ENCODE measurements at regions not wholly inside any gene's neighbourhood (a gene's known extent, or its start where the extent isn't known, plus 50 kb on each side); places are given as distances from the start of the nearest gene placed in this dataset.
A peak's percentile ranks its signal among the peaks of the same experiment; 100 is the strongest.
"Not testable (repeated sequence)": the region's sequence is repeated elsewhere in the genome, so short reads cannot be mapped to it uniquely, and the experiment has no call there.

GRCh38 chr10:6678211-6678803 lies 98.2 kb upstream of the PRKCQ start:
- BruUV-seq (replicated peaks), result no TSS peak
- DNase-seq (ENCODE audit: low spot score), result peak; percentile 22
- Histone ChIP-seq H3K4me2 (ENCODE audit: low read depth, low read length) (no peak overlapping the region), H3K9me3 (ENCODE audit: low read length) (no peaks in the 10 kb centered on the region), H3K4me3 (replicated peaks in 1 of 3; ENCODE audit: insufficient read depth in 1 of 3, low read depth in 2 of 3, low read length in 3 of 3) (no peak overlapping the region), H4K20me1 (ENCODE audit: insufficient read depth, low read length) (no peaks in the 10 kb centered on the region), H3K9ac (ENCODE audit: insufficient read depth, low read depth, low read length) (no peak overlapping the region), H3K27ac (ENCODE audit: extremely low read length, insufficient read depth, low read length) (no peak overlapping the region), H2AFZ (ENCODE audit: low read length) (no peak overlapping the region), H3K36me3 (replicated peaks in 1 of 2; ENCODE audit: control insufficient read depth in 1 of 2, insufficient read depth in 2 of 2, low read length in 2 of 2) (no peaks in the 10 kb centered on the region), H3K4me1 (ENCODE audit: insufficient read depth, low read length) (no peaks in the 10 kb centered on the region), H3K27me3 (ENCODE audit: control insufficient read depth in 1 of 2, insufficient read depth in 2 of 2, low read length in 2 of 2) (no peaks in the 10 kb centered on the region; a peak in 2 of 5 replicates), H3K79me2 (ENCODE audit: insufficient read depth, low read length) (no peaks in the 10 kb centered on the region)
- ATAC-seq, result peak; percentile 48
- FAIRE-seq, result peak; percentile 81
- in situ Hi-C loops (cut with HindIII; ENCODE audit: extremely low pct_ligation_motif_present, low pct_unique_long_range_greater_than_20kb) (loop anchor here (10.0 kb wide), 1 partner anchor 264 kb away; no protein-coding TSS in a partner anchor), intact Hi-C loops (cut with micrococcal nuclease; ENCODE audit: unreplicated experiment) (loop anchor here (10.0 kb wide), 2 partner anchors 56 to 234 kb away; no protein-coding TSS in a partner anchor)
- 11% methylated on average over 9 of the region's 9 CpGs for WGBS (ENCODE audit: low lambda C conversion rate)
- ChIA-PET CTCF (ENCODE audit: low intra/inter-chr PET ratio, low total read pairs) (interaction anchor here (0.8 to 2.1 kb wide), 2 partner anchors 233 to 262 kb away, joined by 3 to 18 read pairs; no protein-coding TSS in a partner anchor), POLR2A (no interaction called here)
- TF ChIP-seq CTCF (CRISPR knock-in tag; IDR thresholded peaks at IDR 0.05) (peak; percentile 73), RAD21 (CRISPR knock-in tag; IDR thresholded peaks at IDR 0.05) (0 out of 2 replicates have a peak, but pooled peaks have one; percentile 16), TARDBP (CRISPR knock-in tag; IDR thresholded peaks at IDR 0.05) (no peak), MIXL1 (CRISPR knock-in tag; IDR thresholded peaks at IDR 0.05) (0 out of 2 replicates have a peak, but pooled peaks have one; percentile 46), CEBPG (CRISPR knock-in tag; IDR thresholded peaks at IDR 0.05) (no peak), CREB1 (IDR thresholded peaks at IDR 0.05) (peak; percentile 62), CREB1 (CRISPR knock-in tag; IDR thresholded peaks at IDR 0.05) (no peak; the same call in 1 of the 2 replicates), ISX (CRISPR knock-in tag; conservative IDR thresholded peaks at IDR 0.05) (no peak), SMC3 (IDR thresholded peaks at IDR 0.05; ENCODE audit: low read length) (peak; percentile 68), KLF9 (CRISPR knock-in tag; IDR thresholded peaks at IDR 0.05; ENCODE audit: low read depth) (no peak), STAG1 (CRISPR knock-in tag; IDR thresholded peaks at IDR 0.05) (peak; percentile 69), TRIM22 (IDR thresholded peaks at IDR 0.05) (no peak), CREM (IDR thresholded peaks at IDR 0.05) (no peak), CREM (CRISPR knock-in tag; IDR thresholded peaks at IDR 0.05) (no peak), HDAC1 (CRISPR knock-in tag; IDR thresholded peaks at IDR 0.05) (no peak), ZNF709 (CRISPR knock-in tag; IDR thresholded peaks at IDR 0.05) (no peak)

- FAIRE-seq; POLR2A ChIA-PET; H3K27me3 ChIP-seq (ENCODE audit: control insufficient read depth in 1 of 2, insufficient read depth in 2 of 2, low read length in 2 of 2): not testable (repeated sequence)
These were observed 97.1 kb upstream of the PRKCQ start for GRCh38 chr10:6677129-6677528.

More at GRCh38 chr10:6677129-6677528, 97.1 kb upstream of the PRKCQ start:
- not testable (repeated sequence) for H3K4me2 ChIP-seq (ENCODE audit: low read depth, low read length); H3K36me3 ChIP-seq (replicated peaks in 1 of 2; ENCODE audit: control insufficient read depth in 1 of 2, insufficient read depth in 2 of 2, low read length in 2 of 2); H3K9ac ChIP-seq (ENCODE audit: insufficient read depth, low read depth, low read length); ATAC-seq; H4K20me1 ChIP-seq (ENCODE audit: insufficient read depth, low read length); BruUV-seq (replicated peaks); H3K4me1 ChIP-seq (ENCODE audit: insufficient read depth, low read length); H3K79me2 ChIP-seq (ENCODE audit: insufficient read depth, low read length); H3K27ac ChIP-seq (ENCODE audit: extremely low read length, insufficient read depth, low read length); H3K9me3 ChIP-seq (ENCODE audit: low read length); DNase-seq (ENCODE audit: low spot score); H2AFZ ChIP-seq (ENCODE audit: low read length); H3K4me3 ChIP-seq (replicated peaks in 1 of 3; ENCODE audit: insufficient read depth in 1 of 3, low read depth in 2 of 3, low read length in 3 of 3)
- CTCF ChIA-PET (ENCODE audit: low intra/inter-chr PET ratio, low total read pairs), result interaction anchor here (2.1 kb wide), 1 partner anchor 260 kb away, joined by 18 read pairs; no protein-coding TSS in a partner anchor
- intact Hi-C loops (cut with micrococcal nuclease; ENCODE audit: unreplicated experiment) (loop anchor here (10.0 kb wide), 2 partner anchors 58 to 232 kb away; no protein-coding TSS in a partner anchor), in situ Hi-C loops (cut with HindIII; ENCODE audit: extremely low pct_ligation_motif_present, low pct_unique_long_range_greater_than_20kb) (loop anchor here (10.0 kb wide), 1 partner anchor 262 kb away; no protein-coding TSS in a partner anchor)
- WGBS (ENCODE audit: low lambda C conversion rate), result 66% methylated on average over 5 of the region's 5 CpGs
